Fibroblast of the conjunctiva (primary cell): ENCODE measurements at regions not wholly inside any gene's neighbourhood (a gene's known extent, or its start where the extent isn't known, plus 50 kb on each side); places are given as distances from the start of the nearest gene placed in this dataset.

Experiments used
- DNase-seq: peaks from one replicate; pipeline ENCODE4 v3.0.0-alpha.2; 2010; ENCODE audit warnings: low read depth

GRCh38 chr1:112783059-112783458 lies 67.9 kb upstream of the PPM1J start:
- DNase-seq, result no peak

- DNase-seq, result no peak
These were observed 64.8 kb upstream of the PPM1J start for GRCh38 chr1:112779665-112780526.

- no peak for DNase-seq
These were observed 63.0 kb upstream of the PPM1J start for GRCh38 chr1:112778137-112778536.

- DNase-seq, result no peak
These were observed 61.6 kb upstream of the PPM1J start for GRCh38 chr1:112776688-112777087.

- no peak for DNase-seq
These were observed 57.6 kb upstream of the PPM1J start for GRCh38 chr1:112772781-112773180.

- DNase-seq, result no peak
These were observed 55.6 kb upstream of the PPM1J start for GRCh38 chr1:112770724-112771123.

GRCh38 chr1:112769611-112770010 lies 54.5 kb upstream of the PPM1J start:
- no peak for DNase-seq

- no peak for DNase-seq
These were observed 52.5 kb upstream of the PPM1J start for GRCh38 chr1:112767646-112768045.
